HEK293T (cell line): ENCODE measurements at regions not wholly inside any gene's neighbourhood (a gene's known extent, or its start where the extent isn't known, plus 50 kb on each side); places are given as distances from the start of the nearest gene placed in this dataset.

Experiments
- BHLHE40 ChIP-seq: fragments of 450-650 bp; IDR thresholded peaks from 2 replicates; pipeline ENCODE4 v1.6.1; 2016; ENCODE audit warnings: mild to moderate bottlenecking, moderate library complexity, borderline replicate concordance
- FOXK2 ChIP-seq: fragments of 450-650 bp; IDR thresholded peaks from 2 replicates; pipeline ENCODE4 v1.6.1; 2016; ENCODE audit warnings: mild to moderate bottlenecking
- L3MBTL2 ChIP-seq: fragments of 450-650 bp; conservative IDR thresholded peaks from 2 replicates; pipeline ENCODE4 v1.6.1; 2016; ENCODE audit warnings: mild to moderate bottlenecking
- SP1 ChIP-seq: fragments of 450-650 bp; IDR thresholded peaks from 2 replicates; pipeline ENCODE4 v1.6.1; 2017
- SUZ12 ChIP-seq: fragments of 450-650 bp; IDR thresholded peaks from 2 replicates; pipeline ENCODE4 v1.6.1; 2016; ENCODE audit warnings: mild to moderate bottlenecking
- TARDBP ChIP-seq: fragments of 450-650 bp; IDR thresholded peaks from 2 replicates; pipeline ENCODE4 v1.6.1; 2016

- no peak for TF ChIP-seq SP1
- no peak for TF ChIP-seq FOXK2
- TF ChIP-seq SUZ12: no peak
- TF ChIP-seq L3MBTL2: no peak
- TF ChIP-seq BHLHE40: no peak
- TF ChIP-seq TARDBP: no peak
Measured at GRCh38 chr3:5275529-5275928, 88.0 kb downstream of the EDEM1 start.
